ENCODE measurements at regions not wholly inside any gene's neighbourhood (a gene's known extent, or its start where the extent isn't known, plus 50 kb on each side); places are given as distances from the start of the nearest gene placed in this dataset.

DNA sequence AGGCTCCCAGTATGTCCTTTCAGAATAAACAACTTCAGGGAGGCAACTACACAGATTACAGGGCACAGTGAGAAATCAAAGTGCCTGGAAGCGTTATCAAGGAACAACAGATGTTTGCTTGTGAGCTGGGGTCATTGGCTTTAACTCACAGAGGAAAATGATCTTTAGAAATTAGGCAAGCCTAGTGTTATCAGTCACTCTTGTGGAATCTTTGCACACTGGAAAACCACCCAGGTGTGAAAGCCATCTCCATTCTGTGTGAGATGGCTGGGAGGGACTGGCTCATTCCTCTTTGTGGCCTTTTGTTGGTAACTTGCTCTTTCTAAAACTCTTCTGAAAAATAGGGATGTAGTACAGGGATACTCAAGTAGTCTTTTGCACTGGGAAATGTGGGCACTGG, 716.0 kb downstream of the XPNPEP1 start:
- H3K18ac ChIP-seq (ENCODE audit: insufficient read length, low read depth, low read length): no peak overlapping the region
- H2AFZ ChIP-seq (ENCODE audit: low read length): no peak overlapping the region
- no peak overlapping the region for H3K56ac ChIP-seq (ENCODE audit: insufficient read length, low read depth, low read length)
- no peaks in the 10 kb centered on the region for H3K9me3 ChIP-seq (ENCODE audit: control insufficient read depth, low read depth, low read length)
- no peaks in the 10 kb centered on the region for H3K27me3 ChIP-seq (ENCODE audit: insufficient read depth, low read length)
- H3K4ac ChIP-seq (ENCODE audit: low read depth, low read length): no peak overlapping the region
- no peak overlapping the region for H2BK20ac ChIP-seq (ENCODE audit: low read depth, low read length, poor library complexity, severe bottlenecking)
- no peak overlapping the region for H4K5ac ChIP-seq (ENCODE audit: insufficient read length, low read depth, low read length)
- no peaks in the 10 kb centered on the region for H4K20me1 ChIP-seq (ENCODE audit: control insufficient read depth, insufficient read depth, insufficient read length)
- no peak overlapping the region for H2BK120ac ChIP-seq (ENCODE audit: low read depth, low read length, poor library complexity, severe bottlenecking)
- H3K23ac ChIP-seq (ENCODE audit: insufficient read length, low read depth, low read length): no peak overlapping the region
- Mint-ChIP-seq H3K27ac (no peak overlapping the region), H3K36me3 (ENCODE audit: insufficient read depth in 1 of 3, low read depth in 3 of 3) (no peaks in the 10 kb centered on the region), H3K9me3 (no peaks in the 10 kb centered on the region; a peak in 1 of 5 replicates), H3K4me3 (no peak overlapping the region), H3K27me3 (ENCODE audit: low read depth) (no peaks in the 10 kb centered on the region), H3K4me1 (no peaks in the 10 kb centered on the region)
- H2BK12ac ChIP-seq (ENCODE audit: insufficient read length, low read depth, low read length): no peak overlapping the region
- H3K27ac ChIP-seq (ENCODE audit: insufficient read length, low read depth, low read length): no peak overlapping the region
- no peak overlapping the region for H3T11ph ChIP-seq (ENCODE audit: low read length)
- no peak overlapping the region for H2AK5ac ChIP-seq (ENCODE audit: insufficient read length, low read length)
- WGBS (ENCODE audit: extremely low coverage, insufficient read length, low lambda C conversion rate): no CpG with 5 or more reads among the region's 1 CpG
- TF ChIP-seq, protein P1, sequence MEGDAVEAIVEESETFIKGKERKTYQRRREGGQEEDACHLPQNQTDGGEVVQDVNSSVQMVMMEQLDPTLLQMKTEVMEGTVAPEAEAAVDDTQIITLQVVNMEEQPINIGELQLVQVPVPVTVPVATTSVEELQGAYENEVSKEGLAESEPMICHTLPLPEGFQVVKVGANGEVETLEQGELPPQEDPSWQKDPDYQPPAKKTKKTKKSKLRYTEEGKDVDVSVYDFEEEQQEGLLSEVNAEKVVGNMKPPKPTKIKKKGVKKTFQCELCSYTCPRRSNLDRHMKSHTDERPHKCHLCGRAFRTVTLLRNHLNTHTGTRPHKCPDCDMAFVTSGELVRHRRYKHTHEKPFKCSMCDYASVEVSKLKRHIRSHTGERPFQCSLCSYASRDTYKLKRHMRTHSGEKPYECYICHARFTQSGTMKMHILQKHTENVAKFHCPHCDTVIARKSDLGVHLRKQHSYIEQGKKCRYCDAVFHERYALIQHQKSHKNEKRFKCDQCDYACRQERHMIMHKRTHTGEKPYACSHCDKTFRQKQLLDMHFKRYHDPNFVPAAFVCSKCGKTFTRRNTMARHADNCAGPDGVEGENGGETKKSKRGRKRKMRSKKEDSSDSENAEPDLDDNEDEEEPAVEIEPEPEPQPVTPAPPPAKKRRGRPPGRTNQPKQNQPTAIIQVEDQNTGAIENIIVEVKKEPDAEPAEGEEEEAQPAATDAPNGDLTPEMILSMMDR (conservative IDR thresholded peaks at IDR 0.05): no peak
- no peaks in the 10 kb centered on the region for H3K23me2 ChIP-seq (ENCODE audit: insufficient read length, low read depth, low read length, poor library complexity, severe bottlenecking)
- no peak overlapping the region for H2BK5ac ChIP-seq (ENCODE audit: insufficient read length, low read length)
- H3K4me2 ChIP-seq (ENCODE audit: insufficient read depth, insufficient read length, low read length): no peak overlapping the region
- H3K4me1 ChIP-seq (ENCODE audit: insufficient read depth, low read length): no peaks in the 10 kb centered on the region
- no peak overlapping the region for H3K9ac ChIP-seq (ENCODE audit: extremely low read depth, insufficient read length, low read length)
- H4K8ac ChIP-seq (replicated peaks; ENCODE audit: insufficient read length, low read depth, low read length): no peak overlapping the region
- no peaks in the 10 kb centered on the region for H3K79me2 ChIP-seq (ENCODE audit: insufficient read depth, low read length)
- H3K79me1 ChIP-seq (ENCODE audit: insufficient read depth, low read depth, low read length, poor library complexity, severe bottlenecking): no peaks in the 10 kb centered on the region
- no peak overlapping the region for H4K91ac ChIP-seq (ENCODE audit: insufficient read length, low read depth, low read length)
- H3K14ac ChIP-seq (ENCODE audit: insufficient read depth, low read length): no peak overlapping the region
- DNase-seq: no peak
- H2BK15ac ChIP-seq (ENCODE audit: low read depth, low read length): no peak overlapping the region

Measured in H9 (cell line).